ENCODE measurements at regions not wholly inside any gene's neighbourhood (a gene's known extent, or its start where the extent isn't known, plus 50 kb on each side); places are given as distances from the start of the nearest gene placed in this dataset.
A peak's percentile ranks its signal among the peaks of the same experiment; 100 is the strongest.
"Not testable (repeated sequence)": the region's sequence is repeated elsewhere in the genome, so short reads cannot be mapped to it uniquely, and the experiment has no call there.

DNA sequence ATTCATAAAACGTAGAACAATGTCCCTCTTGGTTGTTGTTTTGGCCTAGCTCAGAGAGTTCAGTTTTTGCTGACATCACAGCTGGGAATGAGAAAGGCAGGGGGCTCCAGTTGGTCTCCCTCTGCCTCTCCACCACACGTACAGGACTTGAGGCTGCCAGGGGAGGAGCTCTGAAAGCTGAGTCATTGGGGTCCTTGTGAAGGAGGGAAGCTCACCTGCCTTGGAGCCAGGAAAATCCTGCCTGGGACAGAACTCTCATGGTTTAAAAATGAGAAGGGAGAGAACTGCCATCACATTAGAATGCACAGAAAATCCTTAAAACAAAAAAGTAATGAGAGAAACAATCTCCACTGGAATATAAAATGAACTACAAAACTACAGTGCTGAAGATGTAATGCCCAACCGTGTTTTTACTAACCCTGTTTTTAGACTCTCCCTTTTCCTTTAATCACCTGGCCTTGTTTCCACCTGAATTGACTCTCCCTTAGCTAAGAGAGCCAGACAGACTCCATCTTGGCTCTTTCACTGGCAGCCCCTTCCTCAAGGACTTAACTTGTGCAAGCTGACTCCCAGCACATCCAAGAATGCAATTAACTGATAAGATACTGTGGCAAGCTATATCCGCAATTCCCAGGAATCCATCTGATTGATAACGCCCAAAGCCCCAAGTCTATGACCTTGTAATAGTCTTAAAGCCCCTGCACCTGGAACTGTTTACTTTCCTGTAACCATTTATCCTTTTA is 58.6 kb upstream of the TARP start:
- DNase-seq = not testable (repeated sequence)

DNA sequence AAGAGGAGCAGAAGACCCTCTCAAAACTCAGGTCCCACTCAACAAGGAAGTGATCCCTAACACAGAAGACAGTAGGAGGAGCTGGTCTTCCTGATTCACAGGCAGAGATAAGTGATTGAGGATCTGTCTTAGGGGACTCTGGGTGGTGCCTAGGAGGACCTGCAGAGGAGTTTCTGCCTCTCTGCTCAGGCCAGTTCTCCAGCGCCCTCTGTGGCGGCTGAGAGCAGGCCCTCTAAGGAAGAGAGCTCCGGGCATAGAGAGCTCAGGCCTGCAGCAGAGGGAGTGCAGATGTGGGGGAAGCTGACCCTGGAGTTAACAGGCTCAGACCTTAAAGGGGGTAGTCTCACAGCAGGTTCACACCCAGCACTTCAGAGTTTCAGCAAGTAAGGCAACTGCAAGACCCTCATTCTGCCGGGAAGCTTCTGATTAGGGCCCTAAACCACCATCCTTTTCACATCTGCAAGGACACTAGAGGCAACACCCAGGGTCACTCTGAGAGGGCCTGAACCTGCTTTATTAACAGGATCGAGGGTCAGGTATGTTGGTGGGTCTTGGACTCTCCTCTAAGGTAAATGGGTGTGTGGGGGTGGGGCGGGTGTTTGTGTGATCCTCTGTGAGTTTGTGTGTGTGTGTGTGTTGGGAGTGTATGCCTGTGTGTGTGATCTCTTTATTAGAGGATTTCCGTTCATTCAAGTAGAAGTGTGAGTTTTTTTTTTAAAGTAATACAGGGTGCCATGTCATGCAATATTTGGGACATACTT is 57.6 kb upstream of the TARP start:
- peak in 1 of 2 donors; percentile 54 for DNase-seq

DNA sequence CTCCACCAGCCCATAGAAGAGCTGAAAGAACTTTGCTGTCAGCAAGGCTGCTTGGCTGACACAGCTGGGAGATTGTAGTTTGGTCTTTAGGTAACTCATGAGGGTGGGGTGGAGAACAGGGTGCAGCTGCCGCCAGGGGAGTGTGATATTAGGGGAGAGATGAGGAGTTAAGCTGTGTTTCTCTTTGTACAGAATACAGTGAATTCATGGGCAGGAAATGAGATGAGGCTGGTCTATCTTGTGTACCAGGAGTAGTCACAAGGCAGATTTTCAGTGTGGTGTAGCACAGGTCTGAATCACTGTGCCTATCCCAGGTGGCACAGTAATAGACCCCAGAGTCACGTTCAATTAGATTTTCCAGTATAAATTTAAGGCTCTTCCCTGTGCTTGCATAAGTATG is 56.6 kb upstream of the TARP start:
- DNase-seq = no peak

DNA sequence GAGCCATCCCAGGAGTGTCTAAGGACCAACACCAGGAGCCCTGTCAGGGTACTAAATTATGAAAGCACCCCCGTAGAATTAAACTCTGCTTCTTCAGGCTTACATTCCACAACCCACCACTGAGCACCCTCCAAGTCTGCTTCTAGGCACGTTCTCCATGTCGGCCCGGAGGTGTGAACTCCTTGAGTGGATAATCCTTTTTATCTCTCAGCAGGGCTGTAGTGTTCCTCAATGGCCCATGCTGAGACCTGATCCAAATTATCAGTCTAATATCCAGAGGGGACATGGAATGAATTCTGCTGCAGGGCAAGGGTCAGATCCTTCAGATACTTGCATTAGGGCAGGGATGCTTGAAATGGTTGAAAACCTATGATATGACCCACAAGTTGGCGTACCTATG is 55.9 kb upstream of the TARP start:
- no peak for DNase-seq

DNA sequence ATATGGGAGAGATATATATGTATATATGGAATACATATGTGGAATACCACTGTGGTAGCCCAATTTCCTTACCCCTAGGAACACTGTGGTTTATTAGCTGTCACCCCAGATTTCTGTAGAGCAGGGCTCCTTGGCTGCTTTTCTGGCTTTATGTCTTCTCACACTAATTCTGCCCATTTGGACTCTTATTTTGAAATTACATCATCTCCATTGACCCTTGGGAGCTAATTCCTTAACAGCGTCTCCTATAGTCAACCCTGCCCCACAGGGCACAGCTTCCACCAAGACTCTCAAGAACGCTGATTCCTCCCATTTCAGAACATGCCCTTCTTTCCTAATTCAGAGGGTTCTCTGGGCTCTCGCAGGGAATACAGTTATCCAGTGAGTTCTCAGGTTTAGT is 55.4 kb upstream of the TARP start:
- no peak for DNase-seq

DNA sequence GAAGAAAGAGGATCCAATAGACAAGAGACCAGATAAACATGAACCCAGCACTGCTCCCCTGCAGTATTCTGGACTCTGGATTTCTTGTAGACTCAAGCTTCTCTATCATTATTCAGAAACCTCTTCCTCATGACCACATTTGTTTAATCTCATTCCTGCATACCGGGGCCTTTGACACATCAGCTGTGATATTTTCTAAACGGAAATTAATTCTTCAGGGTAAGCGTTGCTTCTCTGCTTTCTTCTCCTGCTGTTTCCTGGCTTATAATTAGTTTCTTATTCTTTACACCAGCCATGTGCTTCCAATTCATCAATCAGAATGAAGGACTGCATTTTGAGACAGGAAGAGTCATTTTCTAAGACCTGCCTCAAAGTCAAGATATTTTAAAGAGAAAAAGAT is 54.2 kb upstream of the TARP start:
- no peak for DNase-seq

Data from CD4-positive, alpha-beta T cell treated with Interleukin-1 beta for 1 hour (primary cell).